Stimulated activated CD4-positive, alpha-beta T cell treated with anti-CD3 and anti-CD28 coated beads, Interleukin-2, amount 100 ng/mL, for 24 hours (primary cell): ENCODE measurements at regions not wholly inside any gene's neighbourhood (a gene's known extent, or its start where the extent isn't known, plus 50 kb on each side); places are given as distances from the start of the nearest gene placed in this dataset.
"Not testable (repeated sequence)": the region's sequence is repeated elsewhere in the genome, so short reads cannot be mapped to it uniquely, and the experiment has no call there.

Experiments used
- DNase-seq, 2 donors: peaks; one replicate each; pipeline ENCODE4 v3.0.0-alpha.2; 2020

DNA sequence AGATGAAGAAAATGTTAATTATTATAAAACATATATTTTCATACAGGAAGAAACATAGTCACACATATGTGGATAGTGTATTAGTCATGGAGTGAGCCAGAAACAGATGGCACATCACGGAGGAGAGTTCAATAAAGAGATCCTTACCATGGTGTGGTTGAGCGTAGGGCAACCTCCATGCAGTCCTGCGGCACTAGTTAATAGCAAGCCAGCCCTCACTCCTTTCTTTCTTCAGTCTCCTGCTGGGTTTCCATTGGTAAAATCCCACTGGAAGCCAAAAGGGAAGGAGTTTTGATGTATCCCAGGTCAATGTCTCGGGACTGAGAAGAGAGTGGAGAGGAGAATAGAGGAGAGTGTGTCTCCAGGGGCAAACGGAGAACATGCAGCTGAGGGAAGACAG lies 328.1 kb downstream of the NR4A2 start:
- DNase-seq: no peak

DNA sequence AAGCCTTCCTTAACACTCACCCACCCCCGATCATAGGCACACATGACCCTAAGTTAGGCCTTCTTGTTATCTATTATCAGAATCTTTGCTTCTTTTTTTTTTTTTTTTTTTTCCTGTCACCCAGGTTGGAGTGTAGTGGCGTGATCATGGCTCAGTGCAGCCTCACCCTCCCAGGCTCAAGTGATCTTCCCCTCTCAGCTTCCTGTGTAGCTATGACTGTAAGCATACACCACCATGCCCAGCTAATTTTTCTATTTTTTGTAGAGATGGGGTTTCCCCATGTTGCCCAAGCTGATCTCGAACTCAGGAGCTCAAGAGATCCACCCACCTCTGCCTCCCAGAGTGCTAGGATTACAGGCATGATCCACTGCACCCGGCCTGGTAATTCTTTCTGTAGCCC lies 328.7 kb downstream of the NR4A2 start:
- DNase-seq: no peak

DNA sequence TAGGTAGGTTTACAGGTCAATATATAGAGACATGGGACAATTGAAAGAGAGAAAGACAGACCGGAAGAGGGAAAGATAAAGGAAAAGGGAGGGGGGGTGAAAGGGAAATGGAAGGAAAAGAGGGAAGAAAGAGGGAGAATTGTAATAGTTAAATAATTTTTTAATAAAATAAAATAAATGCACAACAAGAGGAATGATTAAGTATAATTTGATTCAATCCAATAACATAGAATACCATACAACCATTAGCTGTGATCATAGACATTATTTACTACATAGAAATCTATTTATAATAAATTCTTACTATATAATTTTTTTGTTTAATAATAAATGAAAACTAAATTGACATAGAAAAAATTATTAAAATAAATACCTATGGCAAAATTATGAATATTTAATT lies 330.7 kb downstream of the NR4A2 start:
- no peak for DNase-seq

DNA sequence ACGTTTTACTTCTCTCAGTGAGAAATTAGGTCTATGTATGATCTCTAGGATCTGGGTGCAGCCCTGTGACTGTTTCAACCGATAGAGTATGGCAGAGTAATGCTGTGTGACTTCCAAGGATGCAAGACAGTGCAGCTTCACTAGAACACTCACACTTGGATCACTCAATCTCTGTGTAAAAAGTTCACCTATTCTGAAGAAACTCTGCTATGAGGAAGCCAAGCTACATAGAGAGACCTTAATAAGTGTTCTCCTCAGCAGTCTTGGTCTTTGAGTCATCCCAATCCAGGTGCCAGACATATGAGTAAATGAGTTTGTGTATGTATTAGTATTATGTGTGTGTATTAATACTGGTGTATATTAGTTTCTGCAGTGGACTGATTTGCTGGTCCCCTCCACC lies 335.0 kb downstream of the NR4A2 start:
- no peak for DNase-seq

DNA sequence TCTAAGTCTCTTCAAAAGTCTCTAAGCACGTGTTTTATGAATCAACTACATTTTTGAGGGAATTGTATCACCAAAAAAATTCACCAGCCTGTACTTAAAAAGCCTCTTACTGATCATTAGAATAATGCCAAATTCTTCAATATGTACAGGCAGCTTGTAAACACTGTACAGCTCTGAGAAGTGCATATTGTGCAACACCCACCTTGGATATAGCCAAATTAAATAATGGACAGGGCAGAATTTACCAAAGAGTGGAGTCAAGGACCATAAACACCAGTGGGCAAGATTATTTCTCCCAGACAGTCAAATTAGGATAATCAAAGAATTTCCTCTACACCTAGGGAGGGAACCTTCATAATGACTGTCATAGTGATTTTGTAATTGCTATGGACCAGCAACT lies 338.2 kb downstream of the NR4A2 start:
- no peak for DNase-seq

DNA sequence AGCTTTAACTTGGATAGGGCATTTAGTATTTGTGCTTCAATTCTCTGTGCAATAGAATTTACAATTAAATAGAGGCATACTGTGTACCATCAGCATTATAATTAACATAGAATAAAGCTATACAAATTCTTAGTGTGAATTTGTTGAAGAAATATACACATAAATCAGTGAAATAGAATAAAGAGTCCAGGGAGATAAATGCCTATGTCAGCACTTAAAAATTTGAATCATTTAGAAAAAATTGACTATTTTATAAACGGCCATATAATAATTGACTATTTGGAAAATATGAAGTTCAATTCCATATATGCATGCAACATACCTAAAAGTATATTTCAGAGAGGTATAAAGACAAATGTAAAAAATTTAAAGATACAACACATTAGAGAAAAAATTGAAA lies 348.7 kb downstream of the NR4A2 start:
- no peak for DNase-seq

DNA sequence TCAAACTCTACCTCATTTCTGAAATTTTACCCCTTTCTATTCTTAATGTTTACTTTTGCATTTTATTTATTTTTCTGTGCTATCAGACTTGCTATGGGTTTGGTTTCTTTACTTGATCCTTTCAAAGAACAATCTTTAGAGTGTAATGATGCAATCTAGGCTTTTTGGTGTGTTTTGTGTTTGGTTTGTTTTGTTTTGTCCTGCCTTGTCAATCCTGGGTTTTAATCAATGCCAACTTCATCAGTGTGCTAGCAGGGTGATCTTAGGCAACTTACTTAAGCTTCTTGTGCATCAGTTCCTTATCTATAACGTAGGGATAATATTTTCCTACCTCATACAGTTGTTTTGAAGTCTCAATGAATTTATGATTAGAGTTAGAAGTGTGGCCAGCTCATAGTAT lies 350.4 kb downstream of the NR4A2 start:
- no peak for DNase-seq

DNA sequence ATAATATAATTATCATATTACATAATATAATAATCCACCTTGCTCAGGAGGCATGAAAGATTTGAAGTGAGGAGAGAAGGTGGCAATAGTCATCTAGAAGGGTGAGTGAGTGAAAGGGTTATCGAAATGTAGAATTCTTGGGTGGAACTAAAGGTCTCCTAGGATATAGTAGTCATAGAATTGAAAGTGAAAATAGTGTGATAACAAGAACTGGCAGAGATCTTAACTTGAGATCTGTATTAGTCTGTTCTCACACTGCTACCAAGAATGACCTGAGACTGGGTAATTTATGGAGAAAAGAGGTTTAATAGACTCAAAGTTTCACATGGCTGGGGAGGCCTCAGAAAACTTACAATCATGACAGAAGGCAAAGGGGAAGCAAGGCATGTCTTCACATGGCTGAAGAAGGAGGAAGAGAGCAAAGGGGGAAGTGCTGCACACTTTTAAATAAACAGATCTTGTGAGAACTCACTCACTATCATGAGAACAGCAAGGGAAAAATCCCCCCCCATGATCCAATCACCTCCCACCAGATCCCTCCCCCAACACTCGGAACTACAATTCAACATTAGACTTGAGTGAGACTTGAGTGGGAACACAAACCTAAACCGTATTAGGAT lies 351.5 kb downstream of the NR4A2 start:
- DNase-seq: no peak

DNA sequence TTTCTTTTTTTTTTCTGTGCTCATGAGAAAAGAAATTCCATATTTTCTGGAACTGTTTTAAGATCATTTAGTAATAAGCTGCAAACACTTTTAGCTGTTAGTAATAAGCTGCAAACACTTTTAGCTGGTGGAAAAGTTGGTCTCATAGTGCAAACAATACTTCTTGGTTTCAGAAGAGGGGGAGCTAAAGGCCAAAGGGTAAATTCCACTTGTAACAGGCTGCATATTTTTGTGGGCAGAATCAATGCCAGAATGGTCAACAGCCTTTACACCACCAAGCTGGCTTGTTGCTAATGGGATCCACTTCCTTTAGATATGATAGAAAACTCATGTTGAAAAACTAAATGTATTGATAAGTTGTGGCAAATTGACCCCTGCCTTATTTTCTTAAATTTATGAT lies 356.8 kb downstream of the NR4A2 start:
- DNase-seq: no peak

DNA sequence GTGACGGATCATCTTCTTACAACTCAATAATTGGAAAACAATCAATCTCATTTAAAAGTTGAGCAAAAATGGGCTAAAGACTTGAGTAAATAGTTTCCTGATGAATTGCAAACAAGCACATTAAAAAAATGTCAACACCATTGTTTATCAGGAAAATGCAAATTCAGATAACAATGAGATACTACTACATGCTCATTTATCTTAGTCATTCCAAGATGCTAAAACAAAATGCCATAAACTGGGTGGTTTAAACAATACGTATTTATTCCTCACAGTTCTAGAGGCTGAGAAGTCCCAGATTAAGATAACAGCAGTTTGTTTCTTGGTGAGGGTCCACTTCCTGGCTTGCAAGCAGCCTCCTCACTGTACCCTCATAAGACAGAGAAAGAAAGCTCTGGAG lies 359.6 kb downstream of the NR4A2 start:
- no peak for DNase-seq

DNA sequence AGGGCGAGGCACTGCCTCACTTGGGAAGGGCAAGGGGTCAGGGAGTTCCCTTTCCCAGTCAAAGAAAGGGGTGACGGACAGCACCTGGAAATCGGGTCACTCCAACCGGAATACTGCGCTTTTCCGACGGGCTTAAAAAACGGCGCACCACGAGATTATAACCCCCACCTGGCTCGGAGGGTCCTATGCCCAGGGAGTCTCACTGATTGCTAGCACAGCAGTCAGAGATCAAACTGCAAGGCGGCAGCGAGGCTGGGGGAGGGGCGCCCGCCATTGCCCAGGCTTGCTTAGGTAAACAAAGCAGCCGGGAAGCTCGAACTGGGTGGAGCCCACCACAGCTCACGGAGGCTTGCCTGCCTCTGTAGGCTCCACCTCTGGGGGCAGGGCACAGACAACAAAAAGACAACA lies 366.5 kb downstream of the NR4A2 start:
- not testable (repeated sequence) for DNase-seq

DNA sequence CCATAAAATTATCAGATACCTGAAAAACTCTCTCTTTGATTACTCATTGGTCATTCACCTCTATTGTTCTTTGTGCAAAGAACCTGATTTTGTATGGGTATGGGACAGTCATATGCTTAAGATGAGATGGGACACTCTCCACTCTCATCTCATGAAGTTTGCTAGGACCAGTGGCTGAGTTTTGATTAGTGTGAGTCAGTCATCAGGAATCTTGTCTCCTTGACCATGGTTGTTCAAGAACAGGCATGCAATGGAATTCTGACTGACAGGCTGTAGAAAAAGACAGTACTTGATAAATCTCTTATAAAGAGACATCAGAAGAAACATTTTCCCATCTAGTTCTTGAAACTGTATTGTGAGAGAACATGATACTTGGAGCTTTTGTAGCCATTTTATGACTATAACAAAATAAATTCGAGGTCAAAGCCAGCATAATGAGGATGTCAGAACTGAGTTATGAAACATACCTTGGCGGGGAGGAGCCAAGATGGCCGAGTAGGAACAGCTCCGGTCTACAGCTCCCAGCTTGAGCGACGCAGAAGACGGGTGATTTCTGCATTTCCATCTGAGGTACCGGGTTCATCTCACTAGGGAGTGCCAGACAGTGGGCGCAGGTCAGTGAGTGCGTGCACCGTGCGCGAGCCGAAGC lies 367.0 kb downstream of the NR4A2 start:
- DNase-seq: no peak

DNA sequence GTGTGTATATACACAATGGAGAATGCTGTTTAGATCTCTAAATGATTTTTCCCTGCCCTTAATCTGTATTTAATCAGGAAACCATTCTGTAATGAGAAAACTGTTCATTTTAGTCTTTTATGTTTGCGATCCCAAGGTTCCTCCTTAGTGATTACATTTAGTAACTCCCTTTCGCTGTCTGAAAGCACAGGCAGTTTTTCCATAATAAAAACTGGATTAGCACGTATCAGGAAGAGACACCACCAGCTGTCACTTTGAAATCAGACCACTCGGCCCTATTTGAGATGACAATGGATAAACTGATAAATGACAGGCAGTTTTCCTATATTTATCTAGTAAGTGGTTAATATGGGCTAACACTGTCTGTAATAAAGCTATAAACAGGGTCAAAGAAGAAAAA lies 370.9 kb downstream of the NR4A2 start:
- no peak for DNase-seq

DNA sequence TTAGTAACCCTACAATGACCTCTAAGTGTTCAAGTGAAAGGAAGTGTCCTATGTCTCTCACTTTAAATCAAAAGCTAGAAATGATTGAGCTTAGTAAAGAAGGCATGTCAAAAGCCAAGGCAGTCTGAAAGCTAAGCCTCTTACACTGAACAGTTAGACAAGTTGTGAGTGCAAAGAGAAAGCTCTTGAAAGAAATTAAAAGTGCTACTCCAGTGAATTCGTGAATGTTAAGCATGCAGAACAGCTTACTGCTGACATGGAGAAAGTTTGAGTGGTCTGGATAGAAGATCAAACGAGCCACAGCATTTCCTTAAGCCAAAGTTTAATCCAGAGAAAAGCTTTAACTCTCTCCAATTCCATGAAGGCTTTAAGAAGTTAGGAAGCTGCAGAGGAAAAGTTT lies 373.7 kb downstream of the NR4A2 start:
- DNase-seq: no peak

DNA sequence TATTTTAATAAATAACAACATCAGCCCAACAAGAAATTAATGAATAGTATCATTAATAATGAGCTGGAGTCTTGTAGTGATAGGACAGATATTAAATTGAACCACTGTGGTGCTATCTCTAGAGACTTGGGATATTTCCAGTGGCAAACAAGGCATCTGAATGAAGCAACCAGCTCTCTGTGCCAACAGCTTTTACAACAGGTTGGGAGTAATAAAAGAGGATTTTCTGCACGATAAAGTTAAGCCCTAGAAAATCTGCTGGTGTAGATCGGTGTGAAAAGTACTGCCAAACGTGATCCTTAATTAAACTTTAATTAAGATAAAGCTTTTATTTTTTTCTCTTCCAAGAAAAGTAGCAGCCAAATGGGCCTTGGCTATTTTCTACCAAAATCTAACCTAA lies 385.5 kb downstream of the NR4A2 start:
- no peak for DNase-seq

DNA sequence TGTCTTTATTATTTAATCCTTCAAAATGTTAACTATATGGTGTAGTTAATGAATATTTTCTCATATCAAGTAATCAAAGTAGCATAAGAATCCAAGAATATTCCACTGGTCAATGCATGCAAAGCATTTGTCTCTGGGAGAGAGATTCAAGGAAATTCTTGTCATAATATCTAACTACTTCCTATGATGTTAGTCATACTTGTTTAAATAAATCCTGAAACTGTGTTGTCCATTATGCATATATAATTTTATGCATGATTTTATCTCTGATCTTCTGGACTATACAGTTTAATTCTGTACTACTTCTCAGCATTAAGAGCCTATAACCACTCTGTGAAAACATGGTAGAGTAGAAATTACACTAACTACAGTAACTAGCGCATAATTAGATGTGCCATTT lies 388.3 kb downstream of the NR4A2 start:
- no peak for DNase-seq

DNA sequence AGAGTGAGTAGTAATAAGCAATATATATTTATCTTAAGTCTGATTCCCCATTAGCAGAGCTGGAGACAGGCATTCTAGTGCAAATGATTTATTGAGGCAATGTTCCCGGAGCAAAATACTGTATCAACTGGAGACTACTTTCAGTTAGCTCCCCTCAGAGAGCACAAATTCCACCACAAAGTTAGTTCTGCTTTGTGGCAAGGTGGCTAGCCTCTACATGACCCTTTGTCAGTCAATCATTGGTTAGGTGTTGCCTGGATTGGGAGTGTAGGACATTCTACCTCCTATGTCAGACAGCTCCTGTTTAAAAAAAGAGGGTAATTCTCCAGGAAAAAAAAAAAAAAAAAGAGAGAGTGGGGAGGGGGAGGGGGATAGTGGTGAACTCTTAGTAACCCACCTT lies 402.2 kb downstream of the NR4A2 start:
- no peak for DNase-seq

DNA sequence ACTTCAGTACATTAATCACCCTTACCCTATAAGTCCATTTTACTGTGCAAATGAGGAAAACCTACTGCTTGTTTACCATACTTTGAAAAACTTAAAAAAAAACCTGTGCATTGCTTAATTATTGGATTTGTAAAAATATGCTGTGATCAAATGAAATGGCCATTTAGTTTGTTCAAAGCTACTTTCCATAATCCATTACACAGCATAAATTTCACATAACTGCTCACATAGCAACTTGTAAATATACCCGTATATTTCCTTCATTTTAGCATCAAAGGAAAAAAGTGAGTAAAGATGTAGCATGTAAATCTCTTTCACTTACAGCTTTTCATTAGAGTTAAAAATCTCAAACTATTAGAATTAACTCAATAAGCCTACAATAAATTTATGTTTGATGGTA lies 415.1 kb downstream of the NR4A2 start:
- no peak for DNase-seq

DNA sequence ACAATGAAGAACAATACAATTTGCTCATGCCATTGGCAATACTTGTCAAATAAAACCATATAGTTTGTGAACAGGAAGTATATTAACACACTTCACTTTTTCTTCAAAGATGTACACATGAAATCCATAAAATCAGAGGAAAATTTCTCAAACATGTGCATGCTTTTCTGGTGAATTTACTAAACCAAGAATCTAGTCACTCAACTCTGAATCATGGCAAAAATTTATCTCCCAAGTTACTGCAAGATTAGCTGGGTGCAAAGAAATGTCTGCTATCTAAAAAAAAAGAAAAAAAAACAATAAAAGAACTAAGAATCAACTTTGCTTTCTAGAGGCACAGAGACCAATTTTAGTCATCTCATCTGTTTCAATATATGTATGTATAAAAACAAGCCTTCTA lies 419.2 kb downstream of the NR4A2 start:
- no peak for DNase-seq

DNA sequence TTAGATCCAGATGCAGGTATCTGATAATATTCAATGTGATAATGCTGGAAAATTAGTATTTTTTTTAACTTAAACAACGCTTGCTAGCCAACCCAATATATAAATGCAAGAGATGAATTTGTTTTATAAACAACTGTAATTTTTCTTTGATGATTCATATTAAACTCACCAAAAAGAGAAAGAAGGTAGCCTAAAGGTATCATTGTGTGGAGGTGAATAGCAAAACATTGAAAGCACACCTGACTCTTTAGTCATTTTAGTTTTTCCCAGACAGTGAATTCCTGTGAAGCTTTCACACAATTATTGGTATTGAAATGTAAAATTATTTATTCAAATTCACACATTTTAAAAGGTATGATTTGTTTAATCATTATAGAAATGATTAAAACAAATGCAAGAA lies 424.0 kb downstream of the NR4A2 start:
- no peak for DNase-seq

DNA sequence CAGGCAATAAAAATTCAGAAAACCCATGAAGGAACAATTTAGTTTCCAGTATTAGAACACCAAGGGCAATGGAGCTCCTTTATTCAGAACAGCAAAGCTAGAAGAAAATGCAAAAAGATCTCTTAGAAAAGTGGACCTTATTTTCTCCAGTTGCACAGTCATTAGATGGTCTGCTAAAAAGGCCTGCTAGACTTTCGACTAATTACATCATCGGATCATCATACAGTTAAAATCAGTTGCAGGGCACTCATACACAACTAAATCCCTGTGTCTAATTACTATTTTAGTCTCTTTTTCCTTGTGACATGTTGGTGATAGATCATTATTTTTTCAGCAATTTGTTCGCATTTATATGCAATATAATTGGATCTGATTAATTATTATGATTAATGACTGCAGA lies 425.3 kb downstream of the NR4A2 start:
- no peak for DNase-seq

DNA sequence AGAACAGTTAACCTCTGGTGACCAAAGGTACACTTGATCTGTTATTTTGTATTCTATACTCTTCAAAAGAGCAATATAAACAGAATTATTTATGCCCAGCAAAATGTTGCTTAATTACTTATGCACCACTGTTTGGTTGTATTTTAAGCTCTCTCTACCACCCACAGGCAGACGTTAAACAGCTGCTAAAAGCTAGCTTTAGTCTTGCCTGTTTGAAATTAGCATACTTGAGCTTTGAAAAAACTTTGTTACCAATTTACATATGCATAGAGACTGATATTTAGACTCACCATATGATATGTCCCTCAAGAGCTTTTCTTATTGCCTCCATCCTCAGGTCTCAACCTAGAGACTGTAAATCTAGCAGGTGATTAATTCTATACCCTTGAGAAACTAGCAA lies 426.9 kb downstream of the NR4A2 start:
- no peak for DNase-seq

DNA sequence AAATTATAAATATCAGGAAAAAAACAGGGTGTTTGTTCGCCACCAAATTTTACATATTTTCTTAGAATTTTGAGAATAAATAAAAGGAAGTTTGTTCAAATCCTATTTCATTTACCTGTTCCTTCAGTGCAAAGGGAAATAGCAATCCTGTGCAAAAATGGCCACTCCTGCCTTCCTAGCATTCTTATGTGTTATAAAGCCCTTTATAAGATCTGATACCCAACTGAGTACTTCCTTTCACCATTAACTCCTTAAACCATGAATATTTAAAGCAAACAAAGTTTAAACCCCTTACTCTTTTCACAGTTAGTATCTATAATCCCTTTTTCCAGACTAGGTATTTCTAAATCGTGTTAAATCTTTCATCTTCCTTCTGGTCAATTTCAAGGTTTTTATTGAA lies 427.8 kb downstream of the NR4A2 start:
- DNase-seq: no peak

DNA sequence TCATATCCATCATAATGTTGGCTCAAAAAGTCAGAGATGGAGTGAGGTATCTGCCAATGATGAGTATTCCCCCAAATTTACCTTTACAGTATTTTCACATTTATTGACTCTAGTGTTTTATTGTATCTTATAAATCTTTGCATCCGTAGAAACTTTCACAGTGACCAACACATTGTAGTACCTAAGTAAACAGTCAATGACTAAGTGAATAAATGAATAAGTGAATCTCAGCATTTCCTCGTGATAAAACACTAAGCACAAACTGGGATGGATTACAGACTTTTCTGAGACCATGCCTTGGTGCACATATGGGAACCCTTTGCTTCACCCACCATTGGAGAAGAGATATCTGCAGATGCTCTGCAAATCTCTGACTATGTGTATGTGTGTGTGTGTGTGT lies 429.9 kb downstream of the NR4A2 start:
- no peak for DNase-seq

DNA sequence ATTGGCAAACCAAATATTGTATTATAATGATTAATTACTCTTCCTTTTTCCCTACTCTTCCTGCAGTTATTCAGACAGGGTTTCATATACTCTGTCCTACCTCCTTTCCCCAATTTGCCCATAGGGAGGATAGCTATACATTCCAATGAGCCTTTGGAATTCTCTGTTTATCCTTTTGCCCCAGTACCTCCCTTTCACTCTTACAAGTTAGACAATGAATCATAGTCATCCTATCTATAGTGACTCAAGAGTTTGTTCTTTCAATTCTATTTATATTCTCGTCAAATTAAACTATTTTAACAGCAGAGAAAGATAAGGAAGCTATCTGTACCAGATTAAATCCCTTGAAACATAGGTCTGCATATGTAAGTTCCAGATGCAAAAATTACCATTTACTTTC lies 437.5 kb downstream of the NR4A2 start:
- no peak for DNase-seq
